Stimulated activated CD4-positive, alpha-beta T cell treated with anti-CD3 and anti-CD28 coated beads, Interleukin-4, amount 100 ng/mL, for 4 hours (primary cell): ENCODE measurements at regions not wholly inside any gene's neighbourhood (a gene's known extent, or its start where the extent isn't known, plus 50 kb on each side); places are given as distances from the start of the nearest gene placed in this dataset.

Source experiments
- DNase-seq, 2 experiments: peaks; one replicate each; pipeline ENCODE4 v3.0.0-alpha.2; 2020

GRCh38 chr5:71953866-71954265 is 153.4 kb upstream of the MAP1B start:
- no peak for DNase-seq

GRCh38 chr5:71954329-71954728 is 152.9 kb upstream of the MAP1B start:
- no peak for DNase-seq

- no peak for DNase-seq
These were observed 151.6 kb upstream of the MAP1B start for GRCh38 chr5:71955723-71956122.

- DNase-seq: no peak
These were observed 149.9 kb upstream of the MAP1B start for GRCh38 chr5:71957292-71957898.

GRCh38 chr5:71960195-71960594 is 147.1 kb upstream of the MAP1B start:
- no peak for DNase-seq

GRCh38 chr5:71961786-71962185 is 145.5 kb upstream of the MAP1B start:
- DNase-seq: no peak

- no peak for DNase-seq
These were observed 137.8 kb upstream of the MAP1B start for GRCh38 chr5:71969460-71969859.

GRCh38 chr5:71971862-71972261 is 135.4 kb upstream of the MAP1B start:
- no peak for DNase-seq

- DNase-seq: no peak
These were observed 134.3 kb upstream of the MAP1B start for GRCh38 chr5:71972777-71973473.

GRCh38 chr5:71973563-71973962 is 133.7 kb upstream of the MAP1B start:
- no peak for DNase-seq

- no peak for DNase-seq
These were observed 133.1 kb upstream of the MAP1B start for GRCh38 chr5:71974165-71974564.

- DNase-seq: no peak
These were observed 132.7 kb upstream of the MAP1B start for GRCh38 chr5:71974622-71975021.

- DNase-seq: no peak
These were observed 130.8 kb upstream of the MAP1B start for GRCh38 chr5:71976449-71976848.

GRCh38 chr5:71977311-71977710 is 130.0 kb upstream of the MAP1B start:
- DNase-seq: no peak

GRCh38 chr5:71978216-71978615 is 129.1 kb upstream of the MAP1B start:
- DNase-seq: no peak

GRCh38 chr5:71982717-71983395 is 124.4 kb upstream of the MAP1B start:
- DNase-seq: no peak

- no peak for DNase-seq
These were observed 121.2 kb upstream of the MAP1B start for GRCh38 chr5:71986101-71986500.

GRCh38 chr5:71988808-71989207 is 118.5 kb upstream of the MAP1B start:
- DNase-seq: no peak

GRCh38 chr5:71993600-71993999 is 113.7 kb upstream of the MAP1B start:
- no peak for DNase-seq

GRCh38 chr5:71996789-71997188 is 110.5 kb upstream of the MAP1B start:
- DNase-seq: no peak

- no peak for DNase-seq
These were observed 108.5 kb upstream of the MAP1B start for GRCh38 chr5:71998746-71999145.

- no peak for DNase-seq
These were observed 106.6 kb upstream of the MAP1B start for GRCh38 chr5:72000707-72001106.

GRCh38 chr5:72005671-72006070 is 101.6 kb upstream of the MAP1B start:
- no peak for DNase-seq

- no peak for DNase-seq
These were observed 100.9 kb upstream of the MAP1B start for GRCh38 chr5:72006361-72006760.
